GM12875 (cell line): ENCODE measurements at regions not wholly inside any gene's neighbourhood (a gene's known extent, or its start where the extent isn't known, plus 50 kb on each side); places are given as distances from the start of the nearest gene placed in this dataset.
"Not testable (repeated sequence)": the region's sequence is repeated elsewhere in the genome, so short reads cannot be mapped to it uniquely, and the experiment has no call there.

ENCODE experiments used
- H3K4me3 ChIP-seq: one replicate; pipeline ENCODE4 v1.5.1; 2011; ENCODE audit warnings: low read depth, low read length, control low read depth
- TF ChIP-seq, protein P1 (sequence below): IDR thresholded peaks from 2 replicates; pipeline ENCODE4 v1.5.1; 2011; ENCODE audit warnings: low read depth, mild to moderate bottlenecking, control low read depth, inconsistent platforms, low read length, moderate library complexity, borderline replicate concordance; ENCODE audit not compliant: insufficient read depth

DNA sequence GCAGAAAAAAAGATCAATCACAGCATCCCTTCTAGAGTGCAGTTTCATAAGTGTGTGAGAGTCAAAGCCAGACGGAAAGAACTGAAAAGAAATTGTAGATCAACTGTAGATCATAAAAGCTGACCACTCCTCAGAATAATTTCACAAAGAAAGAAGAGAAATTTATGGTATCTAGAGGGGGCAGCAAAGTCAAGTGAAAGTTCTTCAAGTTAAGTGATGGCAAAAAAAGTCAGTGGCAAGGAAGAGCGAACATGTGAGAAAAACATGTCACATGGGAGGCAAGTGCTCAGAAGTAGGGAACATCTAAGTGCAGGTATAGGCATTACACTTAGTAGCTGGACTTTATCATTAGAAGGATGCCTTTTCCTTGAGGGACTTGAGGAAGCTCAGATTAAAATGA is 245.1 kb upstream of the ISL1 start:
- TF ChIP-seq, protein P1, sequence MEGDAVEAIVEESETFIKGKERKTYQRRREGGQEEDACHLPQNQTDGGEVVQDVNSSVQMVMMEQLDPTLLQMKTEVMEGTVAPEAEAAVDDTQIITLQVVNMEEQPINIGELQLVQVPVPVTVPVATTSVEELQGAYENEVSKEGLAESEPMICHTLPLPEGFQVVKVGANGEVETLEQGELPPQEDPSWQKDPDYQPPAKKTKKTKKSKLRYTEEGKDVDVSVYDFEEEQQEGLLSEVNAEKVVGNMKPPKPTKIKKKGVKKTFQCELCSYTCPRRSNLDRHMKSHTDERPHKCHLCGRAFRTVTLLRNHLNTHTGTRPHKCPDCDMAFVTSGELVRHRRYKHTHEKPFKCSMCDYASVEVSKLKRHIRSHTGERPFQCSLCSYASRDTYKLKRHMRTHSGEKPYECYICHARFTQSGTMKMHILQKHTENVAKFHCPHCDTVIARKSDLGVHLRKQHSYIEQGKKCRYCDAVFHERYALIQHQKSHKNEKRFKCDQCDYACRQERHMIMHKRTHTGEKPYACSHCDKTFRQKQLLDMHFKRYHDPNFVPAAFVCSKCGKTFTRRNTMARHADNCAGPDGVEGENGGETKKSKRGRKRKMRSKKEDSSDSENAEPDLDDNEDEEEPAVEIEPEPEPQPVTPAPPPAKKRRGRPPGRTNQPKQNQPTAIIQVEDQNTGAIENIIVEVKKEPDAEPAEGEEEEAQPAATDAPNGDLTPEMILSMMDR = no peak
- H3K4me3 ChIP-seq = no peak overlapping the region

- TF ChIP-seq, protein P1 = no peak
- H3K4me3 ChIP-seq = no peak overlapping the region
Observed at GRCh38 chr5:51148437-51148836, 234.8 kb upstream of the ISL1 start.

GRCh38 chr5:51156222-51156621 is 227.0 kb upstream of the ISL1 start:
- no peak overlapping the region for H3K4me3 ChIP-seq
- TF ChIP-seq, protein P1 = no peak

- no peak overlapping the region for H3K4me3 ChIP-seq
- TF ChIP-seq, protein P1 = no peak
Observed at GRCh38 chr5:51156838-51157237, 226.4 kb upstream of the ISL1 start.

DNA sequence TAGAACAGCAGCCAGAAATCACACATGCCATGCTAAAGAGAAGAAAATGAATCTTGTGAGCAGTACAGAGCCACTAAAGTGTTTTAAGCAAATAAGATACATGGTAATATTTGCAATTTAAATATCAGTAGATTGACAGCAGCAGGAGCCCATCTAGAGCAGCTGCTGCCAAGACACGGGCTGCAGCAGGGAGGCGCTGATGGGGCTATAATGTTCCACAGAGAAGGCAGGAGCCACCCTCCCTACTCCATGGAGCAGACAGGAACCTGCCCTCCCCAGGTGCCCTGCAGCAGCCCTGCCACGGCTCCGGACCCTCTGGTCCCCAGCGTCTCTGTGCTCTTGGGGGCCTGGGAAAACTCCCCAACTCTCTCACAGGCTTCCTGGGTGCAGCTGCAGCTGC is 224.1 kb upstream of the ISL1 start:
- TF ChIP-seq, protein P1 = no peak
- no peak overlapping the region for H3K4me3 ChIP-seq

GRCh38 chr5:51159606-51160005 is 223.6 kb upstream of the ISL1 start:
- TF ChIP-seq, protein P1 = no peak
- H3K4me3 ChIP-seq = no peak overlapping the region

DNA sequence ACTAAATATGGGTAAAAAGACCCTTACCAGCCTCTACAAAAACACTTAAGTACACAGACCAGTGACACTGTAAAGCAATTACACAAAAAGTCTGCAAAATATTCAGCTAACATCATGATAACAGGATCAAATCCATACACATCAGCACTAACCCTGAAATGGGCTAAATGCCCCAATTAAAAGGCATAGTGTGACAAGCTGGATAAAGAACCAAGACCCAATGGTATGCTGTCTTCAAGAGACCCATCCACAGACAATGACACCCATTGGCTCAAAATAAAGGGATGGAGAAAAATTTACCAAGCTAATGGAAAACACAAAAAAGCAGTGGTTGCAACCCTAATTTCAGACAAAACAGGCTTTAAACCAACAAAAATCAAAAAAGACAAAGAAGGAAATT is 221.0 kb upstream of the ISL1 start:
- no peak overlapping the region for H3K4me3 ChIP-seq
- TF ChIP-seq, protein P1 = no peak

DNA sequence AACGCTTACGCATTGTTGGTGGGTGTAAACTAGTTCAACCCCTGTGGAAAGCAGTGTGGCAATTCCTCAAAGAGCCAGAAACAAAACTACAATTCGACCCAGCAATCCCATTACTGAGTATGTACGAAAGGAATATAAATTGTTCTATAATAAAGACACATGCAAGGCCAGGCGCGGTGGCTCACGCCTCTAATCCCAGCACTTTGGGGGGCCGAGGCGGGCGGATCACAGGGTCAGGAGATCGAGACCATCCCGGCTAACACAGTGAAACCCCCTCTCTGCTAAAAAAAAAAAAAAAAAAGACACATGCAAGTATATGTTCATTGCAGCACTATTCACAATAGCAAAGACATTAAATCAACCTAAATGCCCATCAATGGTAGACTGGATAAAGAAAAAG is 217.6 kb upstream of the ISL1 start:
- not testable (repeated sequence) for H3K4me3 ChIP-seq
